Endodermal cell (in vitro differentiated cells): ENCODE measurements at regions not wholly inside any gene's neighbourhood (a gene's known extent, or its start where the extent isn't known, plus 50 kb on each side); places are given as distances from the start of the nearest gene placed in this dataset.

Source experiments
- DNase-seq: peaks from one replicate; pipeline ENCODE4 v3.0.0-alpha.2; 2017
- H3K27ac ChIP-seq: 2 replicates; pipeline ENCODE4 v1.5.1; 2013; ENCODE audit warnings: mild to moderate bottlenecking, low read depth, low read length, moderate library complexity
- H3K27me3 ChIP-seq: 2 replicates; pipeline ENCODE4 v1.6.1; 2013; ENCODE audit warnings: mild to moderate bottlenecking, low read length, moderate library complexity; ENCODE audit not compliant: insufficient read depth, control insufficient read depth, poor library complexity, severe bottlenecking
- H3K36me3 ChIP-seq: 2 replicates; pipeline ENCODE4 v1.7.0; 2013; ENCODE audit warnings: mild to moderate bottlenecking, low read length, moderate library complexity; ENCODE audit not compliant: control insufficient read depth, insufficient read depth
- H3K4me1 ChIP-seq: one replicate; pipeline ENCODE4 v1.7.0; 2013; ENCODE audit warnings: low read length; ENCODE audit not compliant: control insufficient read depth, insufficient read depth
- H3K4me3 ChIP-seq: 2 replicates; pipeline ENCODE4 v1.5.1; 2013; ENCODE audit warnings: mild to moderate bottlenecking, low read length, moderate library complexity
- H3K9ac ChIP-seq: 2 replicates; pipeline ENCODE4 v1.6.1; 2013; ENCODE audit warnings: mild to moderate bottlenecking, low read length, moderate library complexity; ENCODE audit not compliant: poor library complexity, severe bottlenecking; ENCODE audit errors: extremely low read depth
- H3K9me3 ChIP-seq: 2 replicates; pipeline ENCODE4 v1.6.1; 2013; ENCODE audit warnings: mild to moderate bottlenecking, low read length, moderate library complexity; ENCODE audit not compliant: control insufficient read depth
- H3K27ac Mint-ChIP-seq: 2 replicates; pipeline ENCODE4 v1.8.0; 2020; ENCODE audit warnings: mixed read lengths
- H3K27me3 Mint-ChIP-seq: 2 replicates; pipeline ENCODE4 v1.8.0; 2021; ENCODE audit warnings: mild to moderate bottlenecking, mixed read lengths; ENCODE audit not compliant: insufficient read depth
- H3K36me3 Mint-ChIP-seq: 2 replicates; pipeline ENCODE4 v1.8.0; 2020; ENCODE audit warnings: low read depth, mixed read lengths
- H3K4me1 Mint-ChIP-seq: 2 replicates; pipeline ENCODE4 v1.8.0; 2020; ENCODE audit warnings: mixed read lengths
- H3K4me3 Mint-ChIP-seq: 2 replicates; pipeline ENCODE4 v1.8.0; 2020; ENCODE audit warnings: mild to moderate bottlenecking, moderate library complexity, mixed read lengths
- H3K9me3 Mint-ChIP-seq: 2 replicates; pipeline ENCODE4 v1.8.0; 2020; ENCODE audit warnings: mild to moderate bottlenecking, mixed read lengths
- WGBS, 2 experiments: methylation state at CpG; one replicate each; pipeline versions ENCODE4 v1.1.5 to v1.1.7; 2013; ENCODE audit warnings: missing lambda C conversion rate in 2 of 2, mixed read lengths in 1 of 2; ENCODE audit not compliant: insufficient coverage in 1 of 2, insufficient read length in 1 of 2; 5-methylcytosine and 5-hydroxymethylcytosine counted together
- TF ChIP-seq, protein P1 (sequence below): fragments of 200-600 bp; sonication (generic); conservative IDR thresholded peaks from 2 replicates; pipeline ENCODE4 v1.5.0; 2021; ENCODE audit warnings: antibody characterized with exemption, mild to moderate bottlenecking

DNA sequence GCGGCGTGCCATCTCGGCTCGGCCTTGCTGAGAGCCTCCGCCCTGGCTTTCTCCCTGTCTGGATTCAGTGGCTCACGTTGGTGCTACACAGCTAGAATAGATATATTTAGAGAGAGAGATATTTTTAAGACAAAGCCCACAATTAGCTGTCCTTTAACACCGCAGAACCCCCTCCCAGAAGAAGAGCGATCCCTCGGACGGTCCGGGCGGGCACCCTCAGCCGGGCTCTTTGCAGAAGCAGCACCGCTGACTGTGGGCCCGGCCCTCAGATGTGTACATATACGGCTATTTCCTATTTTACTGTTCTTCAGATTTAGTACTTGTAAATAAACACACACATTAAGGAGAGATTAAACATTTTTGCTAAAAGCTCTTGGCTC lies 54.1 kb downstream of the PLXNA1 start:
- H3K4me1 ChIP-seq: no peaks in the 10 kb centered on the region
- H3K9ac ChIP-seq: no peak overlapping the region
- H3K27me3 Mint-ChIP-seq: no peaks in the 10 kb centered on the region
- no peak overlapping the region for H3K4me3 Mint-ChIP-seq
- DNase-seq: no peak
- peaks cover 10% of the 10 kb centered on the region for H3K36me3 ChIP-seq
- no peaks in the 10 kb centered on the region for H3K4me1 Mint-ChIP-seq
- no peaks in the 10 kb centered on the region for H3K9me3 Mint-ChIP-seq
- H3K27ac ChIP-seq: no peak overlapping the region
- 94 to 95% methylated on average over 9 to 16 of the region's 16 CpGs for WGBS, 2 experiments
- H3K36me3 Mint-ChIP-seq: peaks cover 9% of the 10 kb centered on the region
- TF ChIP-seq, protein P1, sequence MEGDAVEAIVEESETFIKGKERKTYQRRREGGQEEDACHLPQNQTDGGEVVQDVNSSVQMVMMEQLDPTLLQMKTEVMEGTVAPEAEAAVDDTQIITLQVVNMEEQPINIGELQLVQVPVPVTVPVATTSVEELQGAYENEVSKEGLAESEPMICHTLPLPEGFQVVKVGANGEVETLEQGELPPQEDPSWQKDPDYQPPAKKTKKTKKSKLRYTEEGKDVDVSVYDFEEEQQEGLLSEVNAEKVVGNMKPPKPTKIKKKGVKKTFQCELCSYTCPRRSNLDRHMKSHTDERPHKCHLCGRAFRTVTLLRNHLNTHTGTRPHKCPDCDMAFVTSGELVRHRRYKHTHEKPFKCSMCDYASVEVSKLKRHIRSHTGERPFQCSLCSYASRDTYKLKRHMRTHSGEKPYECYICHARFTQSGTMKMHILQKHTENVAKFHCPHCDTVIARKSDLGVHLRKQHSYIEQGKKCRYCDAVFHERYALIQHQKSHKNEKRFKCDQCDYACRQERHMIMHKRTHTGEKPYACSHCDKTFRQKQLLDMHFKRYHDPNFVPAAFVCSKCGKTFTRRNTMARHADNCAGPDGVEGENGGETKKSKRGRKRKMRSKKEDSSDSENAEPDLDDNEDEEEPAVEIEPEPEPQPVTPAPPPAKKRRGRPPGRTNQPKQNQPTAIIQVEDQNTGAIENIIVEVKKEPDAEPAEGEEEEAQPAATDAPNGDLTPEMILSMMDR: no peak
- H3K27ac Mint-ChIP-seq: no peak overlapping the region
- H3K4me3 ChIP-seq: no peak overlapping the region
- H3K9me3 ChIP-seq: no peaks in the 10 kb centered on the region
- H3K27me3 ChIP-seq: no peaks in the 10 kb centered on the region

DNA sequence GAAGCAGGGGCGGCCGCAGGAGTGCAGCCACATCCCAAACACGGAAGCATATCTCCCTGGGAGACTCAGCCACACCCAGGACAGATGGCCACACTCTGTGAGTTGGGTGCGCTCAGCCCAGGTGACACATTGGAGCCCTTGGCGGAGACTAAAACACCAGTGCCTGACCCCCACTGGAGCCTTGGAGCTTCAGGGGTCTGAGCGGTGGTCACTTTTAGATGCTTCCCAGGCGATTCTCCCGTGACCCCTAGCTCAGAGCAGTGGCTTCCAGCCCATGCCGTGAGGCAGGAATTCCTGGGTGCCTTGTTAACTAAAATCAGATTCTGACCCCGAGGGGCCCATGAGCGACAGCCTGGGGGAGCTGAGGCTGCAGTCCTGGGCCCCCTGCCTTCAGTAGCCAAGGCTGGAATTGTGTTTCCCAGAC lies 54.5 kb downstream of the PLXNA1 start:
- Histone ChIP-seq H3K9me3 (no peaks in the 10 kb centered on the region), H3K27me3 (no peaks in the 10 kb centered on the region), H3K4me1 (no peaks in the 10 kb centered on the region), H3K9ac (no peak overlapping the region), H3K27ac (no peak overlapping the region), H3K36me3 (peaks cover 6% of the 10 kb centered on the region), H3K4me3 (no peak overlapping the region)
- H3K27me3 Mint-ChIP-seq: no peaks in the 10 kb centered on the region
- H3K36me3 Mint-ChIP-seq: peaks cover 8% of the 10 kb centered on the region
- no peak overlapping the region for H3K27ac Mint-ChIP-seq
- 94 to 95% methylated on average over 7 to 11 of the region's 11 CpGs for WGBS, 2 experiments
- TF ChIP-seq, protein P1: no peak
- H3K4me3 Mint-ChIP-seq: no peak overlapping the region
- no peak for DNase-seq
- no peaks in the 10 kb centered on the region for H3K9me3 Mint-ChIP-seq
- H3K4me1 Mint-ChIP-seq: no peaks in the 10 kb centered on the region

DNA sequence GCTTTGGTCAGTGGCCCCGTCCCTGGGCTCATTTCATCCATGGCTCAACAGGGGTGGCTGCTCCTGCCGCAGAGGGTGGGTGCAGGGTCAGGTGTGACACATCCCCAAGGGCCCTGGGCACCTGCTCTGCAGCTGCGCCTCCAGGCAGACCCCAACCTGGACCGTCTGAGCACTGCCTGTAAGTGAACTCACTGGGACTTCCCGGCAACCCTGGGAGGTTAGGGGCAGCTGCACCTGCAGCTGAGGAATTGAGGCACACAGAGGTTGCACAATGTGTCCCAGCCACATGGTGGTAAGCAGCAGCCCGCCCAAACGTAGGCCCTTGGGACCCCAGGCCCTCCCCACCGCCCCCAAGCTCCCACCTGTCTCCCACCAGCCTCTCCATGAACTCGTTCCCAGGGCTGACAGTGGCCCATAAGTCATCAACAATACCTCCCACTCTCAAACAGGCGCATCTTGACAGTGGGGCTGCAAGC lies 55.1 kb downstream of the PLXNA1 start:
- Mint-ChIP-seq H3K4me3 (no peak overlapping the region), H3K9me3 (no peaks in the 10 kb centered on the region), H3K36me3 (peaks cover 3% of the 10 kb centered on the region), H3K4me1 (peaks cover 4% of the 10 kb centered on the region), H3K27me3 (no peaks in the 10 kb centered on the region), H3K27ac (no peak overlapping the region)
- H3K4me1 ChIP-seq: no peaks in the 10 kb centered on the region
- H3K9me3 ChIP-seq: no peaks in the 10 kb centered on the region
- peaks cover 6% of the 10 kb centered on the region for H3K36me3 ChIP-seq
- no peaks in the 10 kb centered on the region for H3K27me3 ChIP-seq
- DNase-seq: no peak
- H3K27ac ChIP-seq: no peak overlapping the region
- H3K4me3 ChIP-seq: no peak overlapping the region
- 92 to 100% methylated on average over 3 to 10 of the region's 10 CpGs for WGBS, 2 experiments
- TF ChIP-seq, protein P1: no peak
- no peak overlapping the region for H3K9ac ChIP-seq
